ENCODE measurements at regions not wholly inside any gene's neighbourhood (a gene's known extent, or its start where the extent isn't known, plus 50 kb on each side); places are given as distances from the start of the nearest gene placed in this dataset.

- Histone ChIP-seq H3K27ac (no peak overlapping the region), H3K9me3 (peaks cover 0 to 7% (median 4%) of the 10 kb centered on the region in 4 donors)
- TF ChIP-seq CTCF (IDR thresholded peaks at IDR 0.05), result no peak
- no peak for TF ChIP-seq POLR2A (IDR thresholded peaks at IDR 0.05)
These were observed 66.1 kb upstream of the MBOAT2 start for GRCh38 chr2:9069543-9069942.

GRCh38 chr2:9065901-9066300 lies 62.4 kb upstream of the MBOAT2 start:
- DNase-seq, result no peak
- Histone ChIP-seq H3K27me3 (no peaks in the 10 kb centered on the region), H3K4me3 (no peak overlapping the region), H3K36me3 (no peaks in the 10 kb centered on the region), H3K9me3 (peaks cover 0 to 7% (median 4%) of the 10 kb centered on the region in 4 donors), H3K4me1 (no peaks in the 10 kb centered on the region), H3K27ac (no peak overlapping the region)
- TF ChIP-seq POLR2A (IDR thresholded peaks at IDR 0.05), result no peak
- no peak for TF ChIP-seq CTCF (IDR thresholded peaks at IDR 0.05)

More at GRCh38 chr2:9069543-9069942, 66.1 kb upstream of the MBOAT2 start:
- Histone ChIP-seq H3K4me3 (no peak overlapping the region), H3K36me3 (no peaks in the 10 kb centered on the region), H3K27me3 (no peaks in the 10 kb centered on the region), H3K4me1 (no peaks in the 10 kb centered on the region)
- no peak for DNase-seq

- no peaks in the 10 kb centered on the region for H3K27me3 ChIP-seq
- no peak for DNase-seq
- no peaks in the 10 kb centered on the region for H3K36me3 ChIP-seq
- no peak overlapping the region for H3K4me3 ChIP-seq
- no peaks in the 10 kb centered on the region for H3K4me1 ChIP-seq
- no peak for TF ChIP-seq CTCF (IDR thresholded peaks at IDR 0.05)
- TF ChIP-seq POLR2A (IDR thresholded peaks at IDR 0.05), result no peak
- no peak overlapping the region for H3K27ac ChIP-seq
- peaks cover 0 to 7% (median 4%) of the 10 kb centered on the region in 4 donors for H3K9me3 ChIP-seq
These were observed 59.6 kb upstream of the MBOAT2 start for GRCh38 chr2:9063023-9063606.

- H3K4me1 ChIP-seq, result no peaks in the 10 kb centered on the region
- no peaks in the 10 kb centered on the region for H3K36me3 ChIP-seq
- H3K27ac ChIP-seq, result no peak overlapping the region
- H3K4me3 ChIP-seq, result no peak overlapping the region
- DNase-seq, result no peak
- no peaks in the 10 kb centered on the region for H3K9me3 ChIP-seq
- TF ChIP-seq POLR2A (IDR thresholded peaks at IDR 0.05) (no peak), CTCF (IDR thresholded peaks at IDR 0.05) (no peak)
- no peaks in the 10 kb centered on the region for H3K27me3 ChIP-seq
These were observed 57.3 kb upstream of the MBOAT2 start for GRCh38 chr2:9060819-9061218.

GRCh38 chr2:9057939-9058761 lies 54.7 kb upstream of the MBOAT2 start:
- TF ChIP-seq POLR2A (IDR thresholded peaks at IDR 0.05), result no peak
- TF ChIP-seq CTCF (IDR thresholded peaks at IDR 0.05), result no peak

More at GRCh38 chr2:9057939-9058761, 54.7 kb upstream of the MBOAT2 start:
- Histone ChIP-seq H3K4me3 (no peak overlapping the region), H3K36me3 (no peaks in the 10 kb centered on the region), H3K27ac (no peak overlapping the region), H3K9me3 (no peaks in the 10 kb centered on the region), H3K27me3 (no peaks in the 10 kb centered on the region), H3K4me1 (no peaks in the 10 kb centered on the region)
- no peak for DNase-seq

Measured in Peyer's patch (tissue), 4 donors.